ENCODE measurements at regions not wholly inside any gene's neighbourhood (a gene's known extent, or its start where the extent isn't known, plus 50 kb on each side); places are given as distances from the start of the nearest gene placed in this dataset.

DNA sequence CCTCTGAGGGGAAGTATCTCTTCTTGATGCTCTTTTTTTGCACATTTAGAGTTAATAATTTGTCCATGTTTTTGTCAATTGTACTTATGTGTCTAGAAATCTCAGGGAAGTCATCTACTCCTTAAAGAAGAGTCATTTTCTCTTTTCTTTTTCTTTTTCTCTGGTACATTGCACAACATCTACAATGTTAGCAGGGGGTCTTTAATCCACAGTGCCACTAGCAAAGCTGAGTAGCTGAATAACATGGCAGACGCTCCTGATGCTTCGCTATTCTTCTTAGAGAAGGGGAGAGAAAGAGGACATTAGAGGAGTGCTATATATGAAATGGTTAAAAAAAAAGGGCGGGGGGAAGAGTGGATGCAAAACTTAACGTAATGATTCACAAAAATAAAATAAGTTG is 399.6 kb upstream of the CWC22 start:
- no peak overlapping the region for H3K4me3 ChIP-seq (replicated peaks; ENCODE audit: low read depth, low read length)
- DNase-seq (ENCODE audit: low read depth) = no peak
- TF ChIP-seq, protein P1, sequence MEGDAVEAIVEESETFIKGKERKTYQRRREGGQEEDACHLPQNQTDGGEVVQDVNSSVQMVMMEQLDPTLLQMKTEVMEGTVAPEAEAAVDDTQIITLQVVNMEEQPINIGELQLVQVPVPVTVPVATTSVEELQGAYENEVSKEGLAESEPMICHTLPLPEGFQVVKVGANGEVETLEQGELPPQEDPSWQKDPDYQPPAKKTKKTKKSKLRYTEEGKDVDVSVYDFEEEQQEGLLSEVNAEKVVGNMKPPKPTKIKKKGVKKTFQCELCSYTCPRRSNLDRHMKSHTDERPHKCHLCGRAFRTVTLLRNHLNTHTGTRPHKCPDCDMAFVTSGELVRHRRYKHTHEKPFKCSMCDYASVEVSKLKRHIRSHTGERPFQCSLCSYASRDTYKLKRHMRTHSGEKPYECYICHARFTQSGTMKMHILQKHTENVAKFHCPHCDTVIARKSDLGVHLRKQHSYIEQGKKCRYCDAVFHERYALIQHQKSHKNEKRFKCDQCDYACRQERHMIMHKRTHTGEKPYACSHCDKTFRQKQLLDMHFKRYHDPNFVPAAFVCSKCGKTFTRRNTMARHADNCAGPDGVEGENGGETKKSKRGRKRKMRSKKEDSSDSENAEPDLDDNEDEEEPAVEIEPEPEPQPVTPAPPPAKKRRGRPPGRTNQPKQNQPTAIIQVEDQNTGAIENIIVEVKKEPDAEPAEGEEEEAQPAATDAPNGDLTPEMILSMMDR (IDR thresholded peaks at IDR 0.05; ENCODE audit: low read length, missing control alignments) = no peak

DNA sequence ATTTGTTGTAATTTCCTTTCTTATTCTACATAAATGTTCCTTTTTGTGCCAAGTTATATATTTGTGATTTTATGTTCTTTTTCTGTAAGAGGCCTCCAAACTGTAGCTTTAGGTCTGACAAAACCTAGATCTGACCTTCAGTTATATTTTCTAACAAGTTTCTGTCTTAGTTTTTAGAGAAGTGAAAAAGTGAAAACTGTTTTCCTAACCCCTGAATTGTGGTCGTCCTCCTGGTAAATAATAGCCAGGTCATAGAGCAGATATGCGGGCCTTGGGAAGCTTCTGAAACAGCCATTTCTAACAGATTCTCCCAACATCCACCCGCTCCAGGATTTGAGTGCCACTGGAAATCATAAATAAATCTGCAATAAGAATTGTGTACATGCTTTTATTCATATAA is 398.4 kb upstream of the CWC22 start:
- no peak overlapping the region for H3K4me3 ChIP-seq (replicated peaks; ENCODE audit: low read depth, low read length)
- TF ChIP-seq, protein P1 (IDR thresholded peaks at IDR 0.05; ENCODE audit: low read length, missing control alignments) = no peak
- DNase-seq (ENCODE audit: low read depth) = no peak

DNA sequence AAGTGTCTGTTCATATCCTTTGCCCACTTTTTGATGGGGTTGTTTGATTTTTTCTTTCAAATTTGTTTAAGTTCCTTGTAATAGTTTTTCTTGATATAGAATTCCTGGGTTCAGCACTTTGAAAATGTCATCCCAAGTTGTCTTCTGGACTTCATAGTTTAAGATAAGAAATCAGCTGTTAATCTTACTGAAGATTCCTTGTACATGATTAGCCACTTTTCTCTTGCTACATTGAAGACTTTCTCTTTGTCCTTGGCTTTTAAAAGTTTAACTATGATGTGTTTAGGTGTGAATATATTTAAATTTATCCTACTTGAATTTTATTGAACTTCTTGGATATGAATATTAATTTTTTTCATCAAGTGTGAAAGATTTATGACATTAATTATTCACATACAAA is 387.2 kb upstream of the CWC22 start:
- no peak overlapping the region for H3K4me3 ChIP-seq (replicated peaks; ENCODE audit: low read depth, low read length)
- no peak for DNase-seq (ENCODE audit: low read depth)
- TF ChIP-seq, protein P1 (IDR thresholded peaks at IDR 0.05; ENCODE audit: low read length, missing control alignments) = no peak

DNA sequence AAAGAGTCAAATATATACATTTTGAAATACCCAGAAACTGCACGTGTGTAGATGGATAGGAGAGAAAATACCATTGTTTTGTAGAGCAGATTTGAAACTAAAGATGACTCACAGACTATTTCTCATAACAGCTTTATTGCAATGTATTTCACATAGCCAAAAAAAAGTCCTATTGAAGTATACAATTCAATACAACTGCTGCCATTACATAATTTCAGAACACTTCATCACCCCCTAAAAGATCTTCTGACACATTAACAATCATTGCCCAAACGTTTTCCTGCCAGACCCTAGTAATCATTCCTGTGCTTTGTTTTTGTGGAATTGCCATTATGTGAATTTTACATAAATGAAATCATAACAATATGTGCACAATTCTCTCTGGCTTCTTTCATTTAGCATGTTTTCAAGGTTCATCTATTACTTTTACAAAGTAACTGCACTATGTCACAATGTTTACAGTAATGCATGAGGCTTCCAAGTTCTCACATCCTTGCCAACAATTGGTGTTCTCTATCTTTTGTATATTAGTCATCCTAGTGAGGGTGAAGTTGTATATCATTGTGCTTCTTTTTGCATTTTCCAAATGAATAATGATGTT is 378.6 kb upstream of the CWC22 start:
- DNase-seq (ENCODE audit: low read depth) = peak; percentile 93
- TF ChIP-seq, protein P1 (IDR thresholded peaks at IDR 0.05; ENCODE audit: low read length, missing control alignments) = no peak

DNA sequence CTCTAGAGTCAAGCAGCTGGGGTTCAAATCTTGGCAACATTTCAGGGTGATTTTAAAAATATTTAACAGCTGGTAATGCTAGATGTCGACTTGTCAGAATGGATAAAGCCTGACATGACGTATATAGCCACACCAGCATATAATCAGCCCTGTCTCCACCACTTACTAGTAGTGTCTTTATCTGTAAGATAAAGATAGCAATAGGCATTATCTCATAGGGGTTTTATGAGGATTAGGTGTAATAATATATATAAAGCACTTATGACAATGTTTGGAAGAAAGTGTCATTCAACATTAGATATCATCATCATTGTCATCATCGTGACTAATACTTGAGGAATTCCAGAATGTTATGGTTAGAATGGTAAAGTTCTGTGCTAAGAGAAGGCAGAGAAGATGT is 369.0 kb upstream of the CWC22 start:
- no peak overlapping the region for H3K4me3 ChIP-seq (replicated peaks; ENCODE audit: low read depth, low read length)
- DNase-seq (ENCODE audit: low read depth) = peak; percentile 59
- TF ChIP-seq, protein P1 (IDR thresholded peaks at IDR 0.05; ENCODE audit: low read length, missing control alignments) = no peak

More for the DNA sequence above, 378.6 kb upstream of the CWC22 start:
- H3K4me3 ChIP-seq (replicated peaks; ENCODE audit: low read depth, low read length) = no peak overlapping the region

DNA sequence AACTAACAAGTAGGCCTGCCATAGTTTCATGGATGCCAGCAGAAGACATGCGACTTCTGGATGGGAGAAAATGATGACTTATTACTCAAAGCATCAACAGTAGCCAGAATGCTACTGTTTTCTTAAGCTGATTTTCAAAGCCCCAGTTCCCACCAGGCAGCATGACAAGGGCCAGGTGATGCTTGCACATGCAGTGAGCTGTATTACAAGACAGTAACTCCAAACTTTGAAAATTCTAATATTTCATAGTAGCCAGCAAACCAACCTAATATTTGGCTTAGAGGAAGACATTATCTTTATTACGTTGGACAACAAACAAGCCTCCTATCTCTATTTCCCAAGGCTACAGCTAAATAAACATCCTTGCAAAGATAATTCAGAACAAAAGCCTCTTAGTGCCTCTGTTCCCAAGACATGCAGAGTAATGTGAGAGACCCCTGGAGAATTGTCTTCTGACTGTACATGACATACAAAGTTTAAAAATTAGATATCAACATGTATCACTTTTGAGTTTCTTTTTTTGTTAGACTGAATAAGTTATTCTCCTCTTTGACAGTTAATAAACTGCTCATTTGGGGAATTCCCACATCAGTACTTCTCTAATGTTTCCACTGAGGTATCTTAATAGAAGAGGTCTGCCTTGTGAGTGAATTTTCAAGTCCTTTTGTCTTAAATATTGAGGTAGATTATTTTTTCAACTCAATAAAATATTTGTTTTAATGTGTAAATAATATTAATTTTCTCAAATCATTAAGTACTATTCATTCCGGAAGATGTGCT is 367.6 kb upstream of the CWC22 start:
- H3K4me3 ChIP-seq (replicated peaks; ENCODE audit: low read depth, low read length) = no peak overlapping the region
- DNase-seq (ENCODE audit: low read depth) = peak; percentile 75
- TF ChIP-seq, protein P1 (IDR thresholded peaks at IDR 0.05; ENCODE audit: low read length, missing control alignments) = no peak
